Stimulated activated CD4-positive, alpha-beta T cell treated with anti-CD3 and anti-CD28 coated beads, Interleukin-2, amount 100 ng/mL, for 4 hours (primary cell): ENCODE measurements at regions not wholly inside any gene's neighbourhood (a gene's known extent, or its start where the extent isn't known, plus 50 kb on each side); places are given as distances from the start of the nearest gene placed in this dataset.

Experiments
- DNase-seq: peaks from one replicate; pipeline ENCODE4 v3.0.0-alpha.2; 2020; ENCODE audit warnings: low read depth

GRCh38 chr19:28409859-28410258 is 803.1 kb downstream of the UQCRFS1 start:
- no peak for DNase-seq

GRCh38 chr19:28406966-28407365 is 806.0 kb downstream of the UQCRFS1 start:
- DNase-seq, result no peak

- DNase-seq, result no peak
Measured at GRCh38 chr19:28405346-28405742, 807.6 kb downstream of the UQCRFS1 start.

- DNase-seq, result no peak
Measured at GRCh38 chr19:28404472-28404871, 808.5 kb downstream of the UQCRFS1 start.

GRCh38 chr19:28403690-28404089 is 809.3 kb downstream of the UQCRFS1 start:
- DNase-seq, result no peak

GRCh38 chr19:28402701-28403290 is 810.2 kb downstream of the UQCRFS1 start:
- DNase-seq, result no peak

- no peak for DNase-seq
Measured at GRCh38 chr19:28401739-28402424, 811.1 kb downstream of the UQCRFS1 start.

GRCh38 chr19:28400953-28401671 is 811.8 kb downstream of the UQCRFS1 start:
- DNase-seq, result no peak

- DNase-seq, result no peak
Measured at GRCh38 chr19:28399187-28399586, 813.8 kb downstream of the UQCRFS1 start.

- no peak for DNase-seq
Measured at GRCh38 chr19:28397800-28398199, 815.2 kb downstream of the UQCRFS1 start.

- DNase-seq, result no peak
Measured at GRCh38 chr19:28397306-28397705, 815.6 kb downstream of the UQCRFS1 start.

GRCh38 chr19:28396287-28396831 is 816.6 kb downstream of the UQCRFS1 start:
- no peak for DNase-seq

GRCh38 chr19:28394725-28395124 is 818.2 kb downstream of the UQCRFS1 start:
- DNase-seq, result no peak

GRCh38 chr19:28393574-28394336 is 819.2 kb downstream of the UQCRFS1 start:
- DNase-seq, result no peak

GRCh38 chr19:28388988-28389387 is 824.0 kb downstream of the UQCRFS1 start:
- DNase-seq, result no peak

- no peak for DNase-seq
Measured at GRCh38 chr19:28387507-28387906, 825.4 kb downstream of the UQCRFS1 start.

- DNase-seq, result no peak
Measured at GRCh38 chr19:28386470-28386869, 826.5 kb downstream of the UQCRFS1 start.

GRCh38 chr19:28386066-28386465 is 826.9 kb downstream of the UQCRFS1 start:
- DNase-seq, result no peak

GRCh38 chr19:28377077-28377476 is 835.9 kb downstream of the UQCRFS1 start:
- DNase-seq, result no peak

- no peak for DNase-seq
Measured at GRCh38 chr19:28374971-28375370, 838.0 kb downstream of the UQCRFS1 start.

GRCh38 chr19:28372576-28373247 is 840.2 kb downstream of the UQCRFS1 start:
- DNase-seq, result no peak

GRCh38 chr19:28367146-28367545 is 845.8 kb downstream of the UQCRFS1 start:
- DNase-seq, result no peak
